ENCODE measurements at regions not wholly inside any gene's neighbourhood (a gene's known extent, or its start where the extent isn't known, plus 50 kb on each side); places are given as distances from the start of the nearest gene placed in this dataset.

- no peak for TF ChIP-seq POLR2AphosphoS5 (IDR thresholded peaks at IDR 0.05)
- TF ChIP-seq CTCF (IDR thresholded peaks at IDR 0.05): no peak
Measured at GRCh38 chr20:3326779-3327521, 80.5 kb downstream of the DNAAF9 start.
